NOMO-1 (cell line): ENCODE measurements at regions not wholly inside any gene's neighbourhood (a gene's known extent, or its start where the extent isn't known, plus 50 kb on each side); places are given as distances from the start of the nearest gene placed in this dataset.
A peak's percentile ranks its signal among the peaks of the same experiment; 100 is the strongest.

ENCODE experiments used
- DNase-seq, 2 experiments: peaks; one replicate each; lab custom pipeline; 2025; ENCODE audit not compliant: unreplicated experiment in 2 of 2; lab: John Stamatoyannopoulos, UW

DNA sequence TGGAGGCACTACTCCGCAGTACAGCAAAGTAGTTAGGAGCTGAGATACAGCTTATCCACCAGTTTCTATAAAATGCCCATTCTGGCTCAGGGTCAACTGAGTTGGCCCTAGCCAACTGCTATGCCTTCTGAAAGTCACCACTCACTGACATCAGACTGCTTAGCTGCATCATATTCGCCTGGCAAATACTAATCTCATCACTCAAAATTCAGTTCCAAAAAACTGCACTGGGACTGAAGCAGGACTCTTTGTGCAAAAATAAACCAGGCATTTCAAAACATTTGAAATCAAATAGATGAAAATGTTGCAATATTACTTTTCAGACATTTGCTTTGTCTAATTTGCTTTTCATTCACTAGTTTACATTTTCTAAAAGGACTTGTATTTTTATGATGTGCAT, 230.0 kb downstream of the ALDH8A1 start:
- DNase-seq, result no peak

GRCh38 chr6:134719286-134719685, 230.6 kb downstream of the ALDH8A1 start:
- no peak for DNase-seq

DNA sequence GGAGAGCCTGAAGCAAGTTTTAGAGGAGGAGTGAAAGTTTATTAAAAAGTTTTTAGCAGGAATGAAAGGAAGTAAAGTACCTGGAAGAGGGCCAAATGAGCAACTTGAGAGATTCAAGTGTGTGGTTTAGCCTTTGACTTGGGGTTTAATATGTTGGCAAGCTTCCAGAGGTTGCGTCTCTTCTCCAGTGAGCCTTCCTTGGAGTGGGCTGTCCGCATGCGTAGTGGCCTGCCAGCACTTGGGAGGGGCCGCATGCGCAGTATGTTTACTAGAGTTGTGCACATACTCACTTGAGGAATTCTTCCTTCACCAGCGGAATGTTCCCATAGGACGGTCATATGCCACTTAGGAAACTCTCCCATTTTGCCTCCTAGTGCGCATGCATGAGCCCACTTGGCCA, 235.2 kb downstream of the ALDH8A1 start:
- DNase-seq, result no peak

DNA sequence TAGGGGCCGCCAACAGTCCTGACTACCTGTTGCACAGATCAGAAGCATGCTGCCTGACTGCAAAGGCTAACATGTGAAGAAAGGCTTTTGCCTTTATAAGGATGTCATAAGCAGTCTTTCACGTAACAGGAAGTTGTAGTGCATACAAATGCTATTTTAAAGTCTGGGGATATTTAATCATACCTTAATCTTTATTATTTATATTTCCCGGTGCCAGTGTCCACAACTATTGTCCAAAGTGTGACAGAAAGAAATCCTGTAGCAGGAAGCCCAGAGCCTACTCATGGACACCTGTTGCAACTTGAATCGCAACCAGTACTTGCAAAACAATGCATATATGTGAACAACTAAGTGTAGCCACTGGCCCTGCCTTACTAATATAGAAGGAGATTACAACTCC, 235.8 kb downstream of the ALDH8A1 start:
- DNase-seq, result peak in 1 of 2 experiments; percentile 48

DNA sequence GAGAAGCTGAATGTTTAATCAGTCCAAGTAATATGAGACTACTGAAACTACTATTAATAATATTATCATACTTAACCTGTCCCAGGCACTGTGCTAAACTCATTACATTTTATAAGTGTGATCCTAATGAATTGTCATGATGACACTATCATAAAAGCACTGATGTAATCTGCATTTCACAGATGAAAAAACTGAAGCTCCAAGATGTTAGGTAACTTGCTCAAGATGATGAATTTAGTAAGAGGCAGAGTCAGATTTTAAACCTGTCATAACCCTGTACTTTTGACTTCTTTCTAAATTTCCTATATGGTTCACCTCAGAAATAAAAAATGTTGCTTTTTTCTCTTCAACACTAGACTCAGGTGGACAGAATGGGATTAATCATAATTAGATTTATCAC, 237.6 kb downstream of the ALDH8A1 start:
- no peak for DNase-seq

DNA sequence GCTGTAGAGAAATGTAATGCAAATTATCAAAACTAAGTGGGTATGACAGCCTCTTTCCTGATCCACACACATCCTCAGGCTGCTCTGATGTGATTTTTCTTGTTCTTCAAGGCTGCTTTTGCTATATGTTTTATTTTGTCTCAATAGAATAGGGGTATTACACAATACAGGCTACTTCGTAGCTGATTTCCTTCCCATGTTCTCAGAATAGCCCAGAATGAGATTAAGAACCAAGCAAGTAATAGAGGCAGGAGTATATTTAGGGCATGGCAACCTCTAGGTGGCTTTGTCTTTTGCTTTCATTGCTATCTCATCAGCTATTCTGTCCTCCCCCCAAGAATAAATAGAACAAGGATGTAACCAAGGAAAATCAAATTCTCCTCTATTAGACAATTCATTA, 241.8 kb downstream of the ALDH8A1 start:
- peak in 1 of 2 experiments; percentile 18 for DNase-seq

GRCh38 chr6:134707342-134708031, 242.4 kb downstream of the ALDH8A1 start:
- DNase-seq, result peak in 1 of 2 experiments; percentile 56

GRCh38 chr6:134706806-134707205, 243.1 kb downstream of the ALDH8A1 start:
- DNase-seq, result no peak

DNA sequence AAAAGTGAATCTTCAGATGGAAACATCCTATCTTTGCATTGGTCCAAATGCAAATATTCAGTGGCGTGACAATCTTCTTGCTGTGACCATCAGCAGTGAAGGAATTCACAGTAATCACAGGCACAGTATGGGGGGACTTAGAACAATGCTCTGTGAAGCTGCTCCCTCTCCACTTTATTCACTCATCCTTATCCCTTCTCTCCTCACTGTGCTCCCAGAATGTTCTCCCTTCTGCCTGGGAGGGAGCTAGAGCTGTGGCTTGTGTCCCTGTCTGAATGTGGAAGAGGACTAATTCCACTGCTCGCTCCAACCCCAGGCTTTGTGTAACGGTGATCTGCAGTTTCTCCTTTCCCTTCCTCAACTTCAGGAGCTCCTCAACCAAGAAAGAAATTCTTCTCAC, 243.7 kb downstream of the ALDH8A1 start:
- DNase-seq, result no peak

GRCh38 chr6:134703206-134703605, 246.7 kb downstream of the ALDH8A1 start:
- no peak for DNase-seq

- no peak for DNase-seq
These were observed 247.6 kb downstream of the ALDH8A1 start for GRCh38 chr6:134702279-134702678.

DNA sequence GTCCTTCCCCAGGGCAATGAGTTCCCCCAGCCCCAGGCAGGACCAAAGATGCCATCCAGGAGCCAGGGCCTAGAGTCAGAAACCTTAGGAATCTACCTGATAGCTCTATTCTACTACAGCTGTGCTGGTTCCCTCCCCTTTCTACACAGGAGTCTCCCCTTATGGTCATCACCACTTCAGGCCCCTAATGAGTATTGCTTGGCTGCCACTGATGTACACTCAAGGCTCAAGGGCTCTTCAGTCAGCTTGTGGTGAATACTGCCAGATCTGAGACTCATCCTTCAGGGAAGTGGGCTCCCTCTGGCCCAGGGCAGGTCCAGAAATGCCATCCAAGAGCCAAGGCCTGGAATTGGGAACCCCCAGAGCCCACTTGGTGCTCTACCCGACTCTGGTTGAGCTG, 248.6 kb downstream of the ALDH8A1 start:
- DNase-seq, result no peak

- DNase-seq, result no peak
These were observed 251.7 kb downstream of the ALDH8A1 start for GRCh38 chr6:134698228-134698627.

- no peak for DNase-seq
These were observed 257.9 kb downstream of the ALDH8A1 start for GRCh38 chr6:134692008-134692407.

DNA sequence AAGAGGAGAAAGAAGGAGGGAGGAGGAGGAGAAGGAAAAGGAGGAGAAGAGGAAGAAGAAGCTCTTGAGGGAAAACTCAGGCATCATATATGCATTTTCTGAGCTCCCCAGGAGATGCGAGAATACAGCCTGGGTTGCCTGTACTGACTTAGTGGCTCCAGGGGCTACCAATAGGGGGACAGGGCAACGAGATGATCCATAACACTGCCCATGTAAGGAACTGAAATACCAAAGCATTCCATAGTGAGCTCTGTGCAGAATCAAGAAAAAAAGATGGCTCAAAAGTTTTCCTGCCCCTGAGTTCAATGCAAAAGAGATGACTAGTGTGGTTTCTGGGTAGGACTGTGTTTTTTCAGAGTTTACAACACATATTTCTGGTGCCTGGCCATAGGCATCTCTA, 258.7 kb downstream of the ALDH8A1 start:
- no peak for DNase-seq

- DNase-seq, result no peak
These were observed 259.9 kb downstream of the ALDH8A1 start for GRCh38 chr6:134690048-134690447.

- DNase-seq, result no peak
These were observed 260.3 kb downstream of the ALDH8A1 start for GRCh38 chr6:134689641-134690040.

- no peak for DNase-seq
These were observed 260.7 kb downstream of the ALDH8A1 start for GRCh38 chr6:134689177-134689576.

GRCh38 chr6:134686071-134686470, 263.8 kb downstream of the ALDH8A1 start:
- no peak for DNase-seq

DNA sequence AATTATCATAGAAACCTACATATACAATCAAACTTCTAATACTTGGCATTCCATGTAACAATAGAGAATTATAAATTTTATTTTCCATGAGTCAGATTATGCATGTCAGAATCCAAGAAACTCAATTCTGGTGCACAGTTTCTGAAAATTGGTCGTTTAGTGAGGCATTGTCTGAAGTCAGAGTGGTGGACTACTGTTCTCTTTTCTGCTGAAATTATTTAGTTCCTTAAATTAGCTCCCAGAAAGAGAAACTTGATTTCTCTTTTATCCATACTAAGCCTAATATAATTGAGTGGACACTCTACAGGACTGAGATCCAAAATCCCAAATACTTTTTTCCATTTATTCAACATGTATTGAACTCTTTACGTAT, 265.5 kb downstream of the ALDH8A1 start:
- no peak for DNase-seq

DNA sequence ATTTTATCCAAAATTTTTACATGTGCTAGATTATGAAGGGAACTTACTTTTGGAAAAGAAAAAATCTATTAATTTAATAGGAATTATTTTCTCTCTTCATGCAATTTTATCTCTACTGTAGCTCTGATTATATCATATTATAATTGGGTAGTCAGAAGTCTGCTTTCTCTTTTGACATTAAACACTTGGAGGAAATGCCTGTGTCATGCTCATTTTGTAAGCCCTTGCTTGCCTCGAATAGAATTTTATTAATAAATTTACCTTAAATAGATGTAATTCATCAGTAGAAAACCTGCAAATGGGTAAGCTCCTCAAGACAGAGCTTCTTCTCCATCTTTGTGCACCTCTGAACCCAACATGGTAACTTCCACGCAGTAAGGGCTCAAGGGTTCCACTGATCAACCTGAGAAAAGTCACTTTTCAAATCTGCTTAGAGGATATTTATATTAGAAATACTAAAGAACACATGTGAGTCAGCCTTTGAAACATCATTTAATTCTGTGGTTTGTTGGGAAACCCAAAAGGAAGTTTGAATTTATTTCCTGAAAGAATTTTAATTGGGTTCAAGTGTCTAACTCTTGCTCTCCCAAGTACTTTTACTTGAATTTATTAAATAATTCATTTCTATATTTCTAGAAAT, 266.0 kb downstream of the ALDH8A1 start:
- DNase-seq, result peak in 1 of 2 experiments; percentile 11

DNA sequence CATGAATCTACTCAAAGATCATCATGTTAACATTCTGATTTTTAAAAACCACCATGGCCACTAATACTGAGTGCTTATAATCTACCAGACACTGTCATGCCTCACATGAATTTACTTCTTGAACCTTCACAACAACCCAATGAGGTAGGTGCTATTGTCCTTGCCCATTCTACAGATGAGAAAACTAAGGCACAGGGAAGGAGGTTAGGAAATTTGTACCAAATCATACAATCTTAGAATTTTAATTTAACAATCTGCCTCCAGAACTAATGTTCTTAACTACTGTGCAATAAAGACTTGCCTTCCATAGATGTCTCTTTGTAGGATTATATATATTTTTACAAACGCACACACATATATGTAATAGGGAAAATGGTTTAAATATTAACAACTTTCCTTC, 269.5 kb downstream of the ALDH8A1 start:
- no peak for DNase-seq

DNA sequence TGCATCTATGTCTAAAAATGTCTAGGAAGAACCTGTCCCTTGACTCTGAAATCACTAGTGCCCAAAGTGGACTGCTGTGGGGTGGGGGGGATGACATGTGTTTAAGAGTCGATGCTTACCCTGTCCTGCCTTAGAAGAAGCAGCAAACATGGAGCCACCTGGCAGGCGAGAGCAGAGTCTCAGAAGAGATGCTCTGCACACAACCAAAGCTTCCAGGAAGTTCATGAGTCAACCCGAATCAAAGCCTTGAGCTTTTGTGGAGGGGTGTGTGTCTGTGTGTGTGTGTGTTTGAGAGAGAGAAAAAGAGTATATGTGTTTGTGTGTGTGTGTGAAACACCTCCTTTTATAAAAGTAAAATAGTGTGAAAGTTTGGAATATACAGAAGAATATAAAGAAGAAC, 269.9 kb downstream of the ALDH8A1 start:
- no peak for DNase-seq
